Neural progenitor cell (in vitro differentiated cells): ENCODE measurements at regions not wholly inside any gene's neighbourhood (a gene's known extent, or its start where the extent isn't known, plus 50 kb on each side); places are given as distances from the start of the nearest gene placed in this dataset.
"Not testable (repeated sequence)": the region's sequence is repeated elsewhere in the genome, so short reads cannot be mapped to it uniquely, and the experiment has no call there.

ENCODE experiments used
- DNase-seq: peaks from one replicate; pipeline ENCODE4 v3.0.0-alpha.2; 2016; ENCODE audit warnings: low spot score
- H2AFZ ChIP-seq: fragments of 200-600 bp; sonication (generic); replicated peaks from 2 replicates; pipeline ENCODE4 v1.6.1; 2016; ENCODE audit warnings: antibody characterized with exemption
- H3F3A ChIP-seq: fragments of 200-600 bp; sonication (generic); 2 replicates; pipeline ENCODE4 v1.6.1; 2016; ENCODE audit warnings: antibody characterized with exemption, low read depth
- H3K27ac ChIP-seq: fragments of 200-600 bp; sonication (generic); 2 replicates; pipeline ENCODE4 v1.5.1; 2016; ENCODE audit warnings: mild to moderate bottlenecking
- H3K27me3 ChIP-seq: fragments of 200-600 bp; sonication (generic); 2 replicates; pipeline ENCODE4 v1.6.1; 2016; ENCODE audit warnings: mild to moderate bottlenecking, moderate library complexity
- H3K36me3 ChIP-seq: fragments of 200-600 bp; sonication (generic); 2 replicates; pipeline ENCODE4 v1.5.1; 2016
- H3K4me1 ChIP-seq: fragments of 200-600 bp; sonication (generic); 2 replicates; pipeline ENCODE4 v1.6.1; 2016; ENCODE audit warnings: mixed run types
- H3K4me2 ChIP-seq: fragments of 200-600 bp; sonication (generic); 2 replicates; pipeline ENCODE4 v1.6.1; 2016
- H3K4me3 ChIP-seq: fragments of 200-600 bp; sonication (generic); 2 replicates; pipeline ENCODE4 v1.5.1; 2016
- H3K79me2 ChIP-seq: fragments of 200-600 bp; sonication (generic); 2 replicates; pipeline ENCODE4 v1.6.1; 2016; ENCODE audit warnings: low read depth
- H3K9ac ChIP-seq: fragments of 200-600 bp; sonication (generic); 2 replicates; pipeline ENCODE4 v1.6.1; 2016
- H3K9me3 ChIP-seq: fragments of 200-600 bp; sonication (generic); 2 replicates; pipeline ENCODE4 v1.5.1; 2016; ENCODE audit warnings: low read depth
- H4K20me1 ChIP-seq: fragments of 200-600 bp; sonication (generic); 2 replicates; pipeline ENCODE4 v1.6.1; 2016; ENCODE audit warnings: low read depth
- H3K27ac Mint-ChIP-seq: 3 replicates; pipeline ENCODE4 v1.8.0; 2021; ENCODE audit warnings: mixed read lengths
- H3K27me3 Mint-ChIP-seq: 2 replicates; pipeline ENCODE4 v1.8.0; 2022; ENCODE audit warnings: low read depth, mild to moderate bottlenecking, inconsistent platforms, moderate library complexity, mixed read lengths; ENCODE audit not compliant: insufficient read depth
- H3K36me3 Mint-ChIP-seq: 3 replicates; pipeline ENCODE4 v1.8.0; 2021; ENCODE audit warnings: mixed read lengths
- H3K4me1 Mint-ChIP-seq: 3 replicates; pipeline ENCODE4 v1.8.0; 2021; ENCODE audit warnings: mixed read lengths
- H3K4me3 Mint-ChIP-seq: 3 replicates; pipeline ENCODE4 v1.8.0; 2021; ENCODE audit warnings: mild to moderate bottlenecking, moderate library complexity, mixed read lengths
- H3K9me3 Mint-ChIP-seq: 3 replicates; pipeline ENCODE4 v1.8.0; 2020; ENCODE audit warnings: mixed read lengths
- EZH2 ChIP-seq: fragments of 200-600 bp; sonication (generic); IDR thresholded peaks from 2 replicates; pipeline ENCODE4 v1.6.1; 2017; ENCODE audit warnings: antibody characterized with exemption, mild to moderate bottlenecking, moderate library complexity
- EZH2phosphoT487 ChIP-seq: fragments of 200-600 bp; sonication (generic); IDR thresholded peaks from 2 replicates; pipeline ENCODE4 v1.6.1; 2017; ENCODE audit warnings: antibody characterized with exemption
- TF ChIP-seq, protein P1 (sequence below): fragments of 200-600 bp; sonication (generic); IDR thresholded peaks from 2 replicates; pipeline ENCODE4 v1.5.1; 2017; ENCODE audit warnings: antibody characterized with exemption, mild to moderate bottlenecking

DNA sequence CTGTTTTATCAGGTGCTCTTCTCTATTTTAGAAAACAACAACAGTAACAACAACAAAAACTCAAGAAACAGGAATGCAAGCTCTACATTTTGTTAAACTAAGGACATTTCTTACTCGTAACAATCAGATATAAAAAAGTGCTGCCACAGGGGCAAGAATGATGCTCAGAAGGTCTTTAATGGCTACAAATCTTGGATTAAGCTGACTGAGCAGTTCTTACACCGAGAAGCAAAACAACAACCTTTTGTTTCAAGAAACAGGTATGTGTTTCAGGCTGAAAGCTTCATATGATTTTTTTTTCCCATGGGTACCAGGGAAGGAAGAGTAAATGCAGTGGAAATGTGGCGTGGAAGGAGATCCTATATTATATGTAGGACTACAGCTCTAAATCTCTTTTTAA lies 786.8 kb upstream of the FBXO33 start:
- Mint-ChIP-seq H3K4me3 (no peak overlapping the region), H3K36me3 (no peaks in the 10 kb centered on the region), H3K4me1 (peaks cover 3% of the 10 kb centered on the region), H3K9me3 (no peaks in the 10 kb centered on the region), H3K27ac (no peak overlapping the region), H3K27me3 (no peaks in the 10 kb centered on the region)
- no peaks in the 10 kb centered on the region for H3K36me3 ChIP-seq
- no peak for TF ChIP-seq EZH2
- TF ChIP-seq, protein P1, sequence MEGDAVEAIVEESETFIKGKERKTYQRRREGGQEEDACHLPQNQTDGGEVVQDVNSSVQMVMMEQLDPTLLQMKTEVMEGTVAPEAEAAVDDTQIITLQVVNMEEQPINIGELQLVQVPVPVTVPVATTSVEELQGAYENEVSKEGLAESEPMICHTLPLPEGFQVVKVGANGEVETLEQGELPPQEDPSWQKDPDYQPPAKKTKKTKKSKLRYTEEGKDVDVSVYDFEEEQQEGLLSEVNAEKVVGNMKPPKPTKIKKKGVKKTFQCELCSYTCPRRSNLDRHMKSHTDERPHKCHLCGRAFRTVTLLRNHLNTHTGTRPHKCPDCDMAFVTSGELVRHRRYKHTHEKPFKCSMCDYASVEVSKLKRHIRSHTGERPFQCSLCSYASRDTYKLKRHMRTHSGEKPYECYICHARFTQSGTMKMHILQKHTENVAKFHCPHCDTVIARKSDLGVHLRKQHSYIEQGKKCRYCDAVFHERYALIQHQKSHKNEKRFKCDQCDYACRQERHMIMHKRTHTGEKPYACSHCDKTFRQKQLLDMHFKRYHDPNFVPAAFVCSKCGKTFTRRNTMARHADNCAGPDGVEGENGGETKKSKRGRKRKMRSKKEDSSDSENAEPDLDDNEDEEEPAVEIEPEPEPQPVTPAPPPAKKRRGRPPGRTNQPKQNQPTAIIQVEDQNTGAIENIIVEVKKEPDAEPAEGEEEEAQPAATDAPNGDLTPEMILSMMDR: no peak
- no peak for TF ChIP-seq EZH2phosphoT487
- DNase-seq: no peak
- no peaks in the 10 kb centered on the region for H3K9me3 ChIP-seq
- no peaks in the 10 kb centered on the region for H3K4me1 ChIP-seq
- H3K79me2 ChIP-seq: no peaks in the 10 kb centered on the region
- H3K9ac ChIP-seq: no peak overlapping the region
- no peaks in the 10 kb centered on the region for H3F3A ChIP-seq
- H3K27me3 ChIP-seq: no peaks in the 10 kb centered on the region
- no peak overlapping the region for H3K27ac ChIP-seq
- no peak overlapping the region for H3K4me3 ChIP-seq
- no peaks in the 10 kb centered on the region for H4K20me1 ChIP-seq
- H3K4me2 ChIP-seq: no peak overlapping the region
- no peak overlapping the region for H2AFZ ChIP-seq

DNA sequence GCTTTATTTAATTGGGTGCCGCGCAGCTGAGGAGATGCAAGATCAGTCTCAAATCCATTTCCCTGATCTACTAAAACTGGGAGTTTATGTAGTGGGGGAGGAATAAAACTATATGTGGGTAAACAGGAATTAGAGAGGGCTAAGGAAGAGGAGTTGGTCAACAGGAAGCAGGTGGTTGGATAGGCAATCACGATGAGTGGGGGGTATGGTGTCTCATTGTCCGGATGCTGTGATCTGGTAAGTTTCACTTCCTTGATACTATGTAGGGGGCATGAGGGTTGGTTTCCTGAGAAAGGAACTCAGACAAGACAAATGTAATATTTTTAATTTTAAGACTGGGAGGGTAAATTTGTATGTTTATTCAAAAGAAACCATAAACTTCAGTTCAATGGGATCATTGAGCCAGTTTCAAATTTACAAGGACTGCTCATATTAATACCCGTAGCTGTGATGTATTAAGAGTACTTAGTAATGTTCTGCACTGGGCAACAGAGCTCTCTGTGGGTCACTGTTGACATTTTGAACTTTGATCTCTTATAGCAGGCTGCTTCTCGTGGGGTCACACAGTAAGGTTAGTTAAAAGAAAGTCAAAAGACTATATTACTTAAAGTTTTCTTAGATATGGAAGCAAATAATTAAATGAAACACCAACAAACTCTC lies 786.2 kb upstream of the FBXO33 start:
- H3K36me3 Mint-ChIP-seq: no peaks in the 10 kb centered on the region
- H2AFZ ChIP-seq: no peak overlapping the region

DNA sequence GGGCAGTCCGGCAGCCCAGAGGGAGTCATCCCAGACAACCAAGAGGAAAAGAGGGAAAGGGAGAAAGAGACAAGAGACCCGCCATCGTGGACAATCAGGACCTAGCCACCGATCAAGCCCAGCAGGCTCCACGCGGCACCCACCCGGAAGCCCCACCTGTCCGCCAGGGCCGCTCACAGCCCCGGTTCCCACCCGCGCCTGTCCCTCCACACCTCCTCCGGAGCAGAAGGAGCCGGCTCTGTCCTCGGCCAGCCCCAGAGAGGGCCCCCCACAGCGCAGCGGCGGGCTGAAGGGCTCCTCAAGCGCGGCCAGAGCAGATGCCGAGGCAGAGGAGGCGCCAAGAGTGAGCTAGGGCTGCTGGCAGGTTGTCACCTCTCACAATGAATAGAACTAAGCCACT lies 784.7 kb upstream of the FBXO33 start:
- H3K4me3 ChIP-seq: no peak overlapping the region
- H3K27ac Mint-ChIP-seq: no peak overlapping the region
- H3K27me3 Mint-ChIP-seq: no peaks in the 10 kb centered on the region
- no peaks in the 10 kb centered on the region for H3K27me3 ChIP-seq
- no peaks in the 10 kb centered on the region for H3K36me3 Mint-ChIP-seq
- no peaks in the 10 kb centered on the region for H3K36me3 ChIP-seq
- H3K27ac ChIP-seq: no peak overlapping the region
- no peaks in the 10 kb centered on the region for H3K9me3 ChIP-seq
- no peaks in the 10 kb centered on the region for H4K20me1 ChIP-seq
- no peak overlapping the region for H3K4me2 ChIP-seq
- DNase-seq: no peak
- no peak overlapping the region for H3K9ac ChIP-seq
- no peaks in the 10 kb centered on the region for H3K4me1 ChIP-seq
- H3K4me3 Mint-ChIP-seq: no peak overlapping the region
- no peak overlapping the region for H2AFZ ChIP-seq
- TF ChIP-seq EZH2: no peak
- TF ChIP-seq EZH2phosphoT487: no peak
- TF ChIP-seq, protein P1: no peak
- no peaks in the 10 kb centered on the region for H3F3A ChIP-seq
- H3K79me2 ChIP-seq: no peaks in the 10 kb centered on the region
- no peaks in the 10 kb centered on the region for H3K9me3 Mint-ChIP-seq
- peaks cover 3% of the 10 kb centered on the region for H3K4me1 Mint-ChIP-seq

More for the DNA sequence above, 786.2 kb upstream of the FBXO33 start:
- no peak overlapping the region for H3K4me3 Mint-ChIP-seq
- TF ChIP-seq EZH2 (no peak), EZH2phosphoT487 (no peak)
- TF ChIP-seq, protein P1: no peak
- Histone ChIP-seq H3K9me3 (no peaks in the 10 kb centered on the region), H3F3A (no peaks in the 10 kb centered on the region), H3K9ac (no peak overlapping the region), H3K27me3 (no peaks in the 10 kb centered on the region), H3K4me1 (no peaks in the 10 kb centered on the region), H3K4me2 (no peak overlapping the region), H3K36me3 (no peaks in the 10 kb centered on the region), H3K27ac (no peak overlapping the region), H3K4me3 (no peak overlapping the region), H4K20me1 (no peaks in the 10 kb centered on the region), H3K79me2 (no peaks in the 10 kb centered on the region)
- no peaks in the 10 kb centered on the region for H3K27me3 Mint-ChIP-seq
- no peaks in the 10 kb centered on the region for H3K9me3 Mint-ChIP-seq
- H3K27ac Mint-ChIP-seq: no peak overlapping the region
- no peak for DNase-seq
- peaks cover 3% of the 10 kb centered on the region for H3K4me1 Mint-ChIP-seq

DNA sequence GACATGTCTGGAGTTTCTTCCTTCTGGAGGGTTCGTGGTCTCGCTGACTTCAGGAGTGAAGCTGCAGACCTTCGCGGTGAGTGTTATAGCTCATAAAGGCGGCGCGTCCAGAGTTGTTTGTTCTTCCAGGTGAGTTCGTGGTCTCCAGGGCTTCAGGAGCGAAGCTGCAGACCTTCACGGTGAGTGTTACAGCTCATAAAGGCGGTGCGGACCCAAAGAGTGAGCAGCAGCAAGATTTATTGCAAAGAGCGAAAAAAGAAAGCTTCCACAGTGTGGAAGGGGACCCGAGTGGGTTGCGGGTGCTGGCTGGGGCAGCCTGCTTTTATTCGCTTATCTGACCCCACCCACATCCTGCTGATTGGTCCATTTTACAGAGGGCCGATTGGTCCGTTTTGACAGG lies 784.2 kb upstream of the FBXO33 start:
- not testable (repeated sequence) for H3K36me3 ChIP-seq, H3K27me3 Mint-ChIP-seq, H3K79me2 ChIP-seq, DNase-seq, H3K36me3 Mint-ChIP-seq, H3K4me1 Mint-ChIP-seq, H3K9me3 ChIP-seq, H3K27ac Mint-ChIP-seq, H4K20me1 ChIP-seq, H3K9me3 Mint-ChIP-seq, H3K27ac ChIP-seq, H3K4me2 ChIP-seq, H3K4me3 Mint-ChIP-seq, H3F3A ChIP-seq, H3K4me3 ChIP-seq, H3K4me1 ChIP-seq, H3K9ac ChIP-seq, H2AFZ ChIP-seq, H3K27me3 ChIP-seq
